IMR-90 (cell line): ENCODE measurements at regions not wholly inside any gene's neighbourhood (a gene's known extent, or its start where the extent isn't known, plus 50 kb on each side); places are given as distances from the start of the nearest gene placed in this dataset.

Experiments
- CEBPB ChIP-seq: IDR thresholded peaks from 2 replicates; pipeline ENCODE4 v1.6.1; 2012; ENCODE audit warnings: low read depth, low read length, improper control_type of control experiment
- FOS ChIP-seq: fragments of 150-350 bp; IDR thresholded peaks from 2 replicates; pipeline ENCODE4 v1.6.1; 2016; ENCODE audit warnings: low read depth, low read length
- MAFK ChIP-seq: IDR thresholded peaks from 2 replicates; pipeline ENCODE4 v1.6.1; 2012; ENCODE audit warnings: low read depth, low read length, improper control_type of control experiment
- MXI1 ChIP-seq: IDR thresholded peaks from 2 replicates; pipeline ENCODE4 v1.6.1; 2012; ENCODE audit warnings: low read depth, mild to moderate bottlenecking, low read length, moderate library complexity, borderline replicate concordance
- POLR2A ChIP-seq: IDR thresholded peaks from 2 replicates; pipeline ENCODE4 v1.6.1; 2012; ENCODE audit warnings: mild to moderate bottlenecking, low read depth, low read length
- RAD21 ChIP-seq: IDR thresholded peaks from 2 replicates; pipeline ENCODE4 v1.6.1; 2012; ENCODE audit warnings: low read length, improper control_type of control experiment
- RCOR1 ChIP-seq: IDR thresholded peaks from 2 replicates; pipeline ENCODE4 v1.6.1; 2012; ENCODE audit warnings: mild to moderate bottlenecking, low read length, improper control_type of control experiment; ENCODE audit not compliant: insufficient replicate concordance
- RFX5 ChIP-seq: IDR thresholded peaks from 2 replicates; pipeline ENCODE4 v1.8.0; 2012; ENCODE audit warnings: low read depth, mild to moderate bottlenecking, low read length, moderate library complexity
- SMC3 ChIP-seq: fragments of 150-350 bp; IDR thresholded peaks from 2 replicates; pipeline ENCODE4 v1.6.1; 2016; ENCODE audit warnings: low read depth, mild to moderate bottlenecking, antibody characterized with exemption, low read length, moderate library complexity
- USF2 ChIP-seq: fragments of 150-350 bp; IDR thresholded peaks from 2 replicates; pipeline ENCODE4 v1.6.1; 2017; ENCODE audit warnings: mild to moderate bottlenecking, antibody characterized with exemption, low read length, low read depth
- TF ChIP-seq, protein P1 (sequence below): conservative IDR thresholded peaks from 2 replicates; pipeline ENCODE4 v1.5.1; 2012; ENCODE audit warnings: mild to moderate bottlenecking, low read depth, low read length, improper control_type of control experiment
- TF ChIP-seq, protein P2 (sequence below): fragments of 150-350 bp; IDR thresholded peaks from 2 replicates; pipeline ENCODE4 v1.6.1; 2016; ENCODE audit warnings: low read depth, mild to moderate bottlenecking, low read length, moderate library complexity, borderline replicate concordance

- TF ChIP-seq SMC3 (no peak), FOS (no peak), POLR2A (no peak), CEBPB (no peak), RFX5 (no peak), MXI1 (no peak), RAD21 (no peak), MAFK (no peak), USF2 (no peak), RCOR1 (no peak)
- TF ChIP-seq, protein P1, sequence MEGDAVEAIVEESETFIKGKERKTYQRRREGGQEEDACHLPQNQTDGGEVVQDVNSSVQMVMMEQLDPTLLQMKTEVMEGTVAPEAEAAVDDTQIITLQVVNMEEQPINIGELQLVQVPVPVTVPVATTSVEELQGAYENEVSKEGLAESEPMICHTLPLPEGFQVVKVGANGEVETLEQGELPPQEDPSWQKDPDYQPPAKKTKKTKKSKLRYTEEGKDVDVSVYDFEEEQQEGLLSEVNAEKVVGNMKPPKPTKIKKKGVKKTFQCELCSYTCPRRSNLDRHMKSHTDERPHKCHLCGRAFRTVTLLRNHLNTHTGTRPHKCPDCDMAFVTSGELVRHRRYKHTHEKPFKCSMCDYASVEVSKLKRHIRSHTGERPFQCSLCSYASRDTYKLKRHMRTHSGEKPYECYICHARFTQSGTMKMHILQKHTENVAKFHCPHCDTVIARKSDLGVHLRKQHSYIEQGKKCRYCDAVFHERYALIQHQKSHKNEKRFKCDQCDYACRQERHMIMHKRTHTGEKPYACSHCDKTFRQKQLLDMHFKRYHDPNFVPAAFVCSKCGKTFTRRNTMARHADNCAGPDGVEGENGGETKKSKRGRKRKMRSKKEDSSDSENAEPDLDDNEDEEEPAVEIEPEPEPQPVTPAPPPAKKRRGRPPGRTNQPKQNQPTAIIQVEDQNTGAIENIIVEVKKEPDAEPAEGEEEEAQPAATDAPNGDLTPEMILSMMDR, result no peak
- TF ChIP-seq, protein P2, sequence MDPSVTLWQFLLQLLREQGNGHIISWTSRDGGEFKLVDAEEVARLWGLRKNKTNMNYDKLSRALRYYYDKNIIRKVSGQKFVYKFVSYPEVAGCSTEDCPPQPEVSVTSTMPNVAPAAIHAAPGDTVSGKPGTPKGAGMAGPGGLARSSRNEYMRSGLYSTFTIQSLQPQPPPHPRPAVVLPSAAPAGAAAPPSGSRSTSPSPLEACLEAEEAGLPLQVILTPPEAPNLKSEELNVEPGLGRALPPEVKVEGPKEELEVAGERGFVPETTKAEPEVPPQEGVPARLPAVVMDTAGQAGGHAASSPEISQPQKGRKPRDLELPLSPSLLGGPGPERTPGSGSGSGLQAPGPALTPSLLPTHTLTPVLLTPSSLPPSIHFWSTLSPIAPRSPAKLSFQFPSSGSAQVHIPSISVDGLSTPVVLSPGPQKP, result no peak
Observed at GRCh38 chr13:68081061-68081460, 850.9 kb upstream of the PCDH9 start.
